ENCODE measurements at regions not wholly inside any gene's neighbourhood (a gene's known extent, or its start where the extent isn't known, plus 50 kb on each side); places are given as distances from the start of the nearest gene placed in this dataset.

DNA sequence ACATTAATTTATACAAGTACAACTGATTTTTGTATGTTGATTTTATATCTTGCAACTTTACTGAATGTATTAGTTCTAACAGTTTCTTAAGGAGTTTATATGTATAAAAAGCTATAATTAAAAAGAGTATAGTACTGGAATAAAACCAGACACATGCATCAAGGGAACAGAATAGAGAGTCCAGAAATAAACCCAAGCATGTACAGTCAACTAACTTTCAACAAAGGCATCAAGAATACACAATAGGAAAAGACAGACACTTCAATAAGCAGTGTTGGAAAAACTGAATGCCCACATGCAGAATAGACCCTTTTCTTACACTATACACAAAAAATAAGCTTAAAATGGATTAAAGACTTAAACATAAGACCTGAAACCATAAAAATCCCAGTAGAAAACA lies 170.9 kb downstream of the ICE1 start:
- no peak for TF ChIP-seq POLR2A (IDR thresholded peaks at IDR 0.05)
- no peak for TF ChIP-seq CTCF (IDR thresholded peaks at IDR 0.05)

All from breast epithelium (tissue), 3 donors.